ENCODE measurements at regions not wholly inside any gene's neighbourhood (a gene's known extent, or its start where the extent isn't known, plus 50 kb on each side); places are given as distances from the start of the nearest gene placed in this dataset.

DNA sequence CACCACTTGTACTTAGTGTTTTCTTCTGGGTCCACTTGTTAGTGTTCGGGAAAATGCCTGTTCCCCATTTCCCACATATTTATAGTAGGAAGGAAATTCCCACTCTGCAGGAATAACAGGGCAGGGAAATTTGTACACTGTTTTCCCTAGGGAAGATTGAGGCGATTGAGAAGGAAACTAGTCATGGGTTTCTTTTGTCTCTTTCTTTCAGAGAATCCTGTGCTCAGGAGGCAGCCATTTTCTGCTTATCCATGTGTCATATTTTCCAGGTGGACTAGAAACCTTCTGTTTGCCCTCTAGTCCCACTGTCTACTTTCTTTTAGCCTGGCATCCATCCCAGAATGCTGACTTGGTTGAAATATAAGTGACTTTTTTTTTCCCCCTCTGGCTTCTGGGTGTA lies 299.1 kb upstream of the ANKRD50 start:
- DNase-seq (ENCODE audit: low read depth): no peak
- no peak overlapping the region for H3K4me3 ChIP-seq (ENCODE audit: control insufficient read depth, low read depth, low read length)
- TF ChIP-seq, protein P1, sequence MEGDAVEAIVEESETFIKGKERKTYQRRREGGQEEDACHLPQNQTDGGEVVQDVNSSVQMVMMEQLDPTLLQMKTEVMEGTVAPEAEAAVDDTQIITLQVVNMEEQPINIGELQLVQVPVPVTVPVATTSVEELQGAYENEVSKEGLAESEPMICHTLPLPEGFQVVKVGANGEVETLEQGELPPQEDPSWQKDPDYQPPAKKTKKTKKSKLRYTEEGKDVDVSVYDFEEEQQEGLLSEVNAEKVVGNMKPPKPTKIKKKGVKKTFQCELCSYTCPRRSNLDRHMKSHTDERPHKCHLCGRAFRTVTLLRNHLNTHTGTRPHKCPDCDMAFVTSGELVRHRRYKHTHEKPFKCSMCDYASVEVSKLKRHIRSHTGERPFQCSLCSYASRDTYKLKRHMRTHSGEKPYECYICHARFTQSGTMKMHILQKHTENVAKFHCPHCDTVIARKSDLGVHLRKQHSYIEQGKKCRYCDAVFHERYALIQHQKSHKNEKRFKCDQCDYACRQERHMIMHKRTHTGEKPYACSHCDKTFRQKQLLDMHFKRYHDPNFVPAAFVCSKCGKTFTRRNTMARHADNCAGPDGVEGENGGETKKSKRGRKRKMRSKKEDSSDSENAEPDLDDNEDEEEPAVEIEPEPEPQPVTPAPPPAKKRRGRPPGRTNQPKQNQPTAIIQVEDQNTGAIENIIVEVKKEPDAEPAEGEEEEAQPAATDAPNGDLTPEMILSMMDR (IDR thresholded peaks at IDR 0.05; ENCODE audit: control insufficient read depth, insufficient read depth, low read depth, low read length, missing control alignments): no peak

DNA sequence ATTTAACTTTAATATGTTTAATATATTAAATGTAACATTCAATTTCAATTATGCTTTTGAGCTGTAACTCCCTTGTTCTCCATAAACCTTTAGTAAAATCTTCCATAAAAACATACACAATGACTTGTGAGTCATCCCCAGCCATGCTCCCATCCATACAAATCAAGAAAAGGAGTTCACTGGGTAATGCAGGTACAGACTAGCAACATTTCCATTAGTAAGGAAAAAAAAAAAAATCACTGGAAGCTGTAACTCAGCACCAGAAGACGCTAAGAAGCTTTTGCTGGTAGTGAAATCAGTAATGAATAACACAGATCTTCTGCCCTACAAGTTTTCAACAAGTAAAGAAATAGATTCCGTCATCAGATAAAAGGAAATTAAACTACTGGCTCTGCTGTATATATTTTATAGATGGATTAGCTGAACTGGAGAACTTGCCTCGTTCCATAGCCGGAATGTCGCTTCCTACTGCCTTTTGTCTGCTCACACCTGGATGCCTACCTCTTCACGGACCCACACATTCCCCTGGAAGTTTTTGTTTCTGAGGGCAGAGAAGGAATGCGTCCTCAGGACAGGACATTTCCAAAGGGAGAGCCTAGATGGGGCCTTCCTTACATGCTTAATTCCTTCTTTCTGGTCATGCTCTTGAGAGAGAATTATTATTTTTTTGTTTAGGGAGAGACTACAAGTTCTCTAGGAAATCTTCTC lies 298.4 kb upstream of the ANKRD50 start:
- H3K4me3 ChIP-seq (ENCODE audit: control insufficient read depth, low read depth, low read length): no peak overlapping the region
- TF ChIP-seq, protein P1 (IDR thresholded peaks at IDR 0.05; ENCODE audit: control insufficient read depth, insufficient read depth, low read depth, low read length, missing control alignments): no peak
- no peak for DNase-seq (ENCODE audit: low read depth)

DNA sequence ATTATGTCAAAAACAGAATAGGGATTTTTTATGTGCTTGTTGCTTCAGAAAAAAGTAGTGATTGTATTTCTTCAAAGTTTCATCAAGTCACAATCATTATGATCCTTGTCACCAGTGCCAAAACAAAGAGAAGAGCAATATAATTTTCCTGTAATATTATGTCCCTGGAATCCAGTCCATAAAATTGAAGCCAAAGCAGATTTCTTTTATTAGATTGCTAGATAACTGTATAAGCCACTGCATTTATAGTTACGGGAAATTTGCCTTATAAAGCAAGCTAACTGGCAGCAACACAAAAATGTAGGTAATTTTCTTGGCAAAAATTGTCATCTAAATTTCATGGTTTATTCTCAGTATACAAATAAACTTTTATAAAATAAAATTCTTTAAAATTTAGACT lies 296.1 kb upstream of the ANKRD50 start:
- no peak for DNase-seq (ENCODE audit: low read depth)
- TF ChIP-seq, protein P1 (IDR thresholded peaks at IDR 0.05; ENCODE audit: control insufficient read depth, insufficient read depth, low read depth, low read length, missing control alignments): no peak
- H3K4me3 ChIP-seq (ENCODE audit: control insufficient read depth, low read depth, low read length): no peak overlapping the region

DNA sequence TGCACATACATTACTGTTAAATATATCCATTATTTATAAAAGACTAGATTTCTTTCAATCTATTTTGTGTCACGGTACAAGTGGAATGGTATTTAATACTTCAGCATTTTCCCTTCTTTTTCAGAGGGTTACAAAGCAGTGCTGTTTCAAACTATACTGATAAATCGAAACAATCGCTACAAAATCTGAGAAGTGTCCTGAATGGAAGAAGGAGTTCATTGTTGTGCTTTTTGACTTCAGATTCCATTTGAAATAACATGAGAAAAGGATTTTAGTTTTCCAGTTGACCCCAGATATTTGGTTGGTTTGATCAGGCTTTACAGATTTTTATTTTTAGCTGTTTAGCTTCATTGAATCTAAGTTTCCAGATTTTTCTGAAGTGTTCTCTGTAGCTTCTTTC lies 292.1 kb upstream of the ANKRD50 start:
- no peak for DNase-seq (ENCODE audit: low read depth)
- H3K4me3 ChIP-seq (ENCODE audit: control insufficient read depth, low read depth, low read length): no peak overlapping the region
- TF ChIP-seq, protein P1 (IDR thresholded peaks at IDR 0.05; ENCODE audit: control insufficient read depth, insufficient read depth, low read depth, low read length, missing control alignments): no peak

DNA sequence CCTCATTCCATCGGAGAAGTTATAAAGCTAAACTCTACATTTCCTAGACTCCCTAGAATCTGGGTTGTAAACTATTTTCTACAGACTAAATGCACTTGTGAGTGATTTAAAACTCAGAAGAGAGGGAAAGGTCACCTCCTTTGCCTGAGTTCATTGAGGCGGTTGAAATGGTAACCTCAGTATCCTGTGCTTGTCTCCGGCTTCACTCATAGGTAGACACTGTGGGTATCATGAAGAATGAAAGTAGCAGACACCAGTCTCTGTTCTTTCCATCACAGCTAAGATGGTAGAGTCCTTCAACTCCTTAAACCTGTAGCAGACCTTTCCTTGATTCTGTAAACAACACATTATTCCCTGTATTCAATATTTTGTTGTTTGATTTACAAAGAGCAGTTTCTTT lies 291.3 kb upstream of the ANKRD50 start:
- no peak overlapping the region for H3K4me3 ChIP-seq (ENCODE audit: control insufficient read depth, low read depth, low read length)
- no peak for DNase-seq (ENCODE audit: low read depth)
- TF ChIP-seq, protein P1 (IDR thresholded peaks at IDR 0.05; ENCODE audit: control insufficient read depth, insufficient read depth, low read depth, low read length, missing control alignments): no peak

DNA sequence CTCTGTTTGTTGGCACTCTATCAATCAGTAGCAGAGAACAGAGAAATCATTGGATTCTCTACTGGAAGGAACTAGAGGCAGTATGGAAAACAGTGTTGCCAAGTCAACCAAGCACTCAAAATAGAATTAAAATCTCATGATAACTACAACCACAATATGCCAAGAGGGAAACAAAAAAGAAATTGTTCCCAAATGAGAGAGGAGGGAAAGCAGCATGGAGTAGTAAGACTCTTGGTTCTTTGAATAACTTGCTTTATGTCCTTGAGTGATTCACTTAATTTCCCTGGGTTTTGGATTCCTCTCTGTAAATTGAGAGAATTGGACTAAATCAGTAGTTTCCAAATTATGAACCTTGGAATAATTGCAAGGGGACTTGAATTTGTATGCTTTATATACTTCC lies 285.5 kb upstream of the ANKRD50 start:
- TF ChIP-seq, protein P1 (IDR thresholded peaks at IDR 0.05; ENCODE audit: control insufficient read depth, insufficient read depth, low read depth, low read length, missing control alignments): no peak
- no peak overlapping the region for H3K4me3 ChIP-seq (ENCODE audit: control insufficient read depth, low read depth, low read length)
- no peak for DNase-seq (ENCODE audit: low read depth)

Data from AG09309 (cell line).